ENCODE measurements at regions not wholly inside any gene's neighbourhood (a gene's known extent, or its start where the extent isn't known, plus 50 kb on each side); places are given as distances from the start of the nearest gene placed in this dataset.

- no peak for TF ChIP-seq CTCF (conservative IDR thresholded peaks at IDR 0.05)
- peaks cover 16% of the 10 kb centered on the region for H3K9me3 Mint-ChIP-seq
- H3K4me1 Mint-ChIP-seq = no peaks in the 10 kb centered on the region
- DNase-seq (ENCODE audit: low read depth, low spot score) = no peak
- H3K36me3 Mint-ChIP-seq (ENCODE audit: low read depth) = no peaks in the 10 kb centered on the region
- no peak overlapping the region for H3K27ac Mint-ChIP-seq (ENCODE audit: unreplicated experiment)
- H3K4me3 Mint-ChIP-seq = no peak overlapping the region
- H3K27me3 Mint-ChIP-seq (ENCODE audit: low read depth) = no peaks in the 10 kb centered on the region
These were observed 198.5 kb downstream of the ZNF648 start for GRCh38 chr1:181863006-181863405.

- no peak for TF ChIP-seq CTCF (conservative IDR thresholded peaks at IDR 0.05)
- peaks cover 26% of the 10 kb centered on the region for H3K9me3 Mint-ChIP-seq
- DNase-seq (ENCODE audit: low read depth, low spot score) = no peak
- H3K36me3 Mint-ChIP-seq (ENCODE audit: low read depth) = no peaks in the 10 kb centered on the region
- no peaks in the 10 kb centered on the region for H3K4me1 Mint-ChIP-seq
- no peaks in the 10 kb centered on the region for H3K27me3 Mint-ChIP-seq (ENCODE audit: low read depth)
- H3K4me3 Mint-ChIP-seq = no peak overlapping the region
- no peak overlapping the region for H3K27ac Mint-ChIP-seq (ENCODE audit: unreplicated experiment)
These were observed 203.4 kb downstream of the ZNF648 start for GRCh38 chr1:181858135-181858534.
